ENCODE measurements at regions not wholly inside any gene's neighbourhood (a gene's known extent, or its start where the extent isn't known, plus 50 kb on each side); places are given as distances from the start of the nearest gene placed in this dataset.

- H3K36me3 ChIP-seq = no peaks in the 10 kb centered on the region
- no peaks in the 10 kb centered on the region for H3K9me3 ChIP-seq
- no peaks in the 10 kb centered on the region for H3K27me3 ChIP-seq
- TF ChIP-seq POLR2A (IDR thresholded peaks at IDR 0.05) (no peak), CTCF (IDR thresholded peaks at IDR 0.05) (no peak), EP300 (IDR thresholded peaks at IDR 0.05) (no peak), POLR2AphosphoS5 (IDR thresholded peaks at IDR 0.05) (no peak)
- no peak overlapping the region for H3K4me3 ChIP-seq
- no peak for ATAC-seq
- no peak overlapping the region for H3K27ac ChIP-seq
- WGBS, 2 donors (ENCODE audit: low coverage in 1 of 2) = 77% methylated on average over 6 of the region's 6 CpGs
- H3K4me1 ChIP-seq = no peaks in the 10 kb centered on the region
Observed at GRCh38 chr14:27245947-27246346, 648.1 kb upstream of the NOVA1 start.

- WGBS, 2 donors (ENCODE audit: low coverage in 1 of 2) = 32 to 39% methylated on average over 4 of the region's 4 CpGs
- no peak overlapping the region for H3K27ac ChIP-seq
- H3K4me3 ChIP-seq = no peak overlapping the region
- H3K27me3 ChIP-seq = no peaks in the 10 kb centered on the region
- no peak for ATAC-seq
- no peak for TF ChIP-seq EP300 (IDR thresholded peaks at IDR 0.05)
- TF ChIP-seq CTCF (IDR thresholded peaks at IDR 0.05) = no peak
- no peak for TF ChIP-seq POLR2AphosphoS5 (IDR thresholded peaks at IDR 0.05)
- H3K9me3 ChIP-seq = no peaks in the 10 kb centered on the region
- H3K36me3 ChIP-seq = no peaks in the 10 kb centered on the region
- no peaks in the 10 kb centered on the region for H3K4me1 ChIP-seq
Observed at GRCh38 chr14:27253966-27254365, 656.1 kb upstream of the NOVA1 start.

- no peaks in the 10 kb centered on the region for H3K4me1 ChIP-seq
- no peak for ATAC-seq
- no peaks in the 10 kb centered on the region for H3K36me3 ChIP-seq
- no peaks in the 10 kb centered on the region for H3K27me3 ChIP-seq
- no peak overlapping the region for H3K4me3 ChIP-seq
- 88% methylated on average over 3 of the region's 3 CpGs for WGBS, 2 donors (ENCODE audit: low coverage in 1 of 2)
- no peak overlapping the region for H3K27ac ChIP-seq
- TF ChIP-seq POLR2A (IDR thresholded peaks at IDR 0.05) (no peak), POLR2AphosphoS5 (IDR thresholded peaks at IDR 0.05) (no peak), CTCF (IDR thresholded peaks at IDR 0.05) (no peak), EP300 (IDR thresholded peaks at IDR 0.05) (no peak)
- no peaks in the 10 kb centered on the region for H3K9me3 ChIP-seq
Observed at GRCh38 chr14:27256805-27257204, 659.0 kb upstream of the NOVA1 start.

GRCh38 chr14:27267876-27268275 lies 670.0 kb upstream of the NOVA1 start:
- Histone ChIP-seq H3K27ac (no peak overlapping the region), H3K4me1 (no peaks in the 10 kb centered on the region), H3K36me3 (no peaks in the 10 kb centered on the region), H3K4me3 (no peak overlapping the region), H3K9me3 (no peaks in the 10 kb centered on the region), H3K27me3 (no peaks in the 10 kb centered on the region)
- no peak for TF ChIP-seq POLR2A (IDR thresholded peaks at IDR 0.05)
- TF ChIP-seq EP300 (IDR thresholded peaks at IDR 0.05) = no peak
- no peak for TF ChIP-seq POLR2AphosphoS5 (IDR thresholded peaks at IDR 0.05)
- no peak for TF ChIP-seq CTCF (IDR thresholded peaks at IDR 0.05)
- 33 to 61% methylated on average over 1 of the region's 1 CpG for WGBS, 2 donors (ENCODE audit: low coverage in 1 of 2)
- no peak for ATAC-seq

- ATAC-seq = no peak
- no peaks in the 10 kb centered on the region for H3K36me3 ChIP-seq
- no peak overlapping the region for H3K27ac ChIP-seq
- 67 to 68% methylated on average over 6 of the region's 6 CpGs for WGBS, 2 donors (ENCODE audit: low coverage in 1 of 2)
- no peak overlapping the region for H3K4me3 ChIP-seq
- no peaks in the 10 kb centered on the region for H3K27me3 ChIP-seq
- no peaks in the 10 kb centered on the region for H3K9me3 ChIP-seq
- TF ChIP-seq EP300 (IDR thresholded peaks at IDR 0.05) = no peak
- TF ChIP-seq POLR2AphosphoS5 (IDR thresholded peaks at IDR 0.05) = no peak
- no peak for TF ChIP-seq CTCF (IDR thresholded peaks at IDR 0.05)
- TF ChIP-seq POLR2A (IDR thresholded peaks at IDR 0.05) = no peak
- no peaks in the 10 kb centered on the region for H3K4me1 ChIP-seq
Observed at GRCh38 chr14:27270716-27271115, 672.9 kb upstream of the NOVA1 start.

Data from gastroesophageal sphincter (tissue), 4 donors.